IMR-90 (cell line): ENCODE measurements at regions not wholly inside any gene's neighbourhood (a gene's known extent, or its start where the extent isn't known, plus 50 kb on each side); places are given as distances from the start of the nearest gene placed in this dataset.

Experiments
- ATAC-seq: fragments of 200-7000 bp; cut with Tn5 transposase; 2 replicates; pipeline ENCODE4 v1.9.1; 2020; ENCODE audit warnings: low read depth, mild to moderate bottlenecking, moderate library complexity
- BruUV-seq: library from RNA; stranded (reverse); fragments of 400-500 nt; replicated peaks from 2 replicates; lab custom pipeline; 2021; lab: Mats Ljungman, UMichigan
- CTCF ChIA-PET: fragments of 300-600 bp; formaldehyde crosslinking; extraction: SDS; loops from one replicate; lab custom pipeline; 2021; ENCODE audit warnings: antibody characterized with exemption; lab: Yijun Ruan, JAX
- POLR2A ChIA-PET: fragments of 300-600 bp; sonication (Branson Sonifier 250); formaldehyde crosslinking; loops from one replicate; lab custom pipeline; 2022; ENCODE audit warnings: antibody characterized with exemption; ENCODE audit not compliant: unreplicated experiment; lab: Charles Lee
- DNase-seq: peaks from one replicate; pipeline ENCODE4 v3.0.0; 2013
- H2AFZ ChIP-seq: replicated peaks from 2 replicates; pipeline ENCODE3; 2013; ENCODE audit warnings: low read length, mild to moderate bottlenecking; ENCODE audit not compliant: poor library complexity
- H2AK5ac ChIP-seq: 2 replicates; pipeline ENCODE4 v1.6.1; 2013; ENCODE audit warnings: low read depth, low read length, inconsistent platforms
- H2AK9ac ChIP-seq: replicated peaks from 2 replicates; pipeline ENCODE3; 2013; ENCODE audit warnings: mild to moderate bottlenecking, low read depth, low read length, moderate library complexity; ENCODE audit not compliant: poor library complexity
- H2BK120ac ChIP-seq: 2 replicates; pipeline ENCODE4 v1.6.1; 2013; ENCODE audit warnings: low read depth, low read length, inconsistent platforms
- H2BK15ac ChIP-seq: 3 replicates; pipeline ENCODE4 v1.6.1; 2013; ENCODE audit warnings: low read depth, low read length, inconsistent platforms
- H2BK20ac ChIP-seq: 2 replicates; pipeline ENCODE4 v1.6.1; 2013; ENCODE audit warnings: low read depth, mild to moderate bottlenecking, inconsistent platforms, low read length, moderate library complexity
- H2BK5ac ChIP-seq: 2 replicates; pipeline ENCODE4 v1.6.1; 2013; ENCODE audit warnings: mild to moderate bottlenecking, low read depth, low read length, inconsistent platforms; ENCODE audit not compliant: poor library complexity, severe bottlenecking
- H3K14ac ChIP-seq: replicated peaks from 2 replicates; pipeline ENCODE4 v1.6.1; 2013; ENCODE audit warnings: low read depth, low read length, inconsistent platforms
- H3K18ac ChIP-seq: 2 replicates; pipeline ENCODE4 v1.6.1; 2013; ENCODE audit warnings: low read depth, low read length, control low read depth
- H3K23ac ChIP-seq: 2 replicates; pipeline ENCODE4 v1.6.1; 2013; ENCODE audit warnings: low read depth, low read length, inconsistent platforms
- H3K27ac ChIP-seq: 2 replicates; pipeline ENCODE4 v1.5.1; 2013; ENCODE audit warnings: mild to moderate bottlenecking, control low read depth, low read length; ENCODE audit not compliant: insufficient read depth
- H3K27me3 ChIP-seq: 2 replicates; pipeline ENCODE4 v1.6.1; 2013; ENCODE audit warnings: low read length; ENCODE audit not compliant: control insufficient read depth, insufficient read depth
- H3K36me3 ChIP-seq: 2 replicates; pipeline ENCODE4 v1.6.1; 2013; ENCODE audit warnings: low read length, mixed read lengths; ENCODE audit not compliant: control insufficient read depth, insufficient read depth
- H3K4ac ChIP-seq: 2 replicates; pipeline ENCODE4 v1.6.1; 2013; ENCODE audit warnings: low read depth, low read length, inconsistent platforms
- H3K4me1 ChIP-seq: 2 replicates; pipeline ENCODE4 v1.6.1; 2013; ENCODE audit warnings: low read length, mixed read lengths; ENCODE audit not compliant: control insufficient read depth, insufficient read depth
- H3K4me2 ChIP-seq: 2 replicates; pipeline ENCODE4 v1.6.1; 2013; ENCODE audit warnings: low read depth, mild to moderate bottlenecking, control low read depth, low read length, moderate library complexity
- H3K4me3 ChIP-seq: 2 replicates; pipeline ENCODE4 v1.5.1; 2013; ENCODE audit warnings: low read depth, mild to moderate bottlenecking, control low read depth, low read length, moderate library complexity; ENCODE audit not compliant: insufficient read depth
- H3K56ac ChIP-seq: 2 replicates; pipeline ENCODE4 v1.6.1; 2013; ENCODE audit warnings: low read length, inconsistent platforms; ENCODE audit not compliant: insufficient read depth; ENCODE audit errors: extremely low read depth
- H3K79me1 ChIP-seq, 2 experiments: 2 replicates each; pipeline ENCODE4 v1.6.1; 2013; ENCODE audit warnings: low read length in 2 of 2, inconsistent platforms in 1 of 2, low read depth in 1 of 2
- H3K9ac ChIP-seq: 2 replicates; pipeline ENCODE4 v1.6.1; 2013; ENCODE audit warnings: low read depth, low read length, control low read depth
- H3K9me1 ChIP-seq: 2 replicates; pipeline ENCODE4 v1.6.1; 2013; ENCODE audit warnings: low read length, inconsistent platforms; ENCODE audit not compliant: insufficient read depth
- H3K9me3 ChIP-seq: 2 replicates; pipeline ENCODE4 v1.6.1; 2013; ENCODE audit warnings: low read length; ENCODE audit not compliant: control insufficient read depth, insufficient read depth
- H4K20me1 ChIP-seq: 2 replicates; pipeline ENCODE4 v1.6.1; 2013; ENCODE audit warnings: low read length, inconsistent platforms; ENCODE audit not compliant: insufficient read depth
- H4K5ac ChIP-seq: 2 replicates; pipeline ENCODE4 v1.6.1; 2013; ENCODE audit warnings: mild to moderate bottlenecking, low read depth, low read length, control low read depth
- H4K8ac ChIP-seq, 2 experiments: 2 replicates each; pipeline ENCODE4 v1.6.1; 2013; ENCODE audit warnings: low read depth in 2 of 2, low read length in 2 of 2, control low read depth in 1 of 2, inconsistent platforms in 1 of 2
- H4K91ac ChIP-seq: 2 replicates; pipeline ENCODE4 v1.6.1; 2013; ENCODE audit warnings: low read depth, low read length, inconsistent platforms; ENCODE audit not compliant: insufficient read depth
- FOS ChIP-seq: fragments of 150-350 bp; IDR thresholded peaks from 2 replicates; pipeline ENCODE4 v1.6.1; 2016; ENCODE audit warnings: low read depth, low read length
- MAFK ChIP-seq: IDR thresholded peaks from 2 replicates; pipeline ENCODE4 v1.6.1; 2012; ENCODE audit warnings: low read depth, low read length, improper control_type of control experiment
- NFE2L2 ChIP-seq: fragments of 150-350 bp; IDR thresholded peaks from 2 replicates; pipeline ENCODE4 v1.6.1; 2016; ENCODE audit warnings: low read depth, mild to moderate bottlenecking, low read length
- RAD21 ChIP-seq: IDR thresholded peaks from 2 replicates; pipeline ENCODE4 v1.6.1; 2012; ENCODE audit warnings: low read length, improper control_type of control experiment
- RCOR1 ChIP-seq: IDR thresholded peaks from 2 replicates; pipeline ENCODE4 v1.6.1; 2012; ENCODE audit warnings: mild to moderate bottlenecking, low read length, improper control_type of control experiment; ENCODE audit not compliant: insufficient replicate concordance
- WGBS, 2 experiments: methylation state at CpG; one replicate each; pipeline versions ENCODE4 v1.1.5 to v1.1.7; 2013; ENCODE audit warnings: missing lambda C conversion rate in 2 of 2; ENCODE audit not compliant: insufficient read length in 1 of 2; ENCODE audit errors: extremely low coverage in 2 of 2; 5-methylcytosine and 5-hydroxymethylcytosine counted together
- dilution Hi-C: fragments of 300-500 bp; cut with HindIII; formaldehyde crosslinking; loops from one replicate; pipeline ENCODE4 v1.14.3; 2018; ENCODE audit warnings: low sequenced_read_pairs; ENCODE audit not compliant: unreplicated experiment
- in situ Hi-C: fragments of 300-500 bp; cut with MboI; formaldehyde crosslinking; loops from 3 replicates; pipeline ENCODE4 v1.14.3; 2019; ENCODE audit warnings: low sequenced_read_pairs, inconsistent platforms, mixed read lengths
- intact Hi-C: fragments of 100-400 bp; cut with micrococcal nuclease; formaldehyde crosslinking; loops from 2 replicates; pipeline ENCODE4 v1.10.0; 2022

DNA sequence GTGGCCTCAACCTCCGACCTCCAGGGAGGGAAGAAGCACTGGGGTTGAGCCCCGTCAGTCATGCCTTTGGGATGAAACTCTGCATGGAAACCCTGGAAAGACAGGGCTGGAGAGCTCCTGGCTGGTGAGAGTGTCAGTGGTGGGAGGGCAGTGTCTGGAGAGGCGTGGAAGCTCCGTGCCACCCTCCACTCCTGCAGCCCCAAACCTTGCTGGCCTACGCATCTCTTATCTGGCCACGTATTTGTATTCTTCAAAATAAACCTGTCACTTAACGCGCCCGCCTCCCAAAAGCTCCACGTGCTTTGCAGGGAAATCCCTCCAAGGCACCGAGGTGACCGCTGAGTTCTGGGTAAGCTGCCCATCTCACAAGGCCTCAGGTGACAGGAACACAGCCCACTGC is 84.3 kb downstream of the TEX29 start:
- Histone ChIP-seq H2BK5ac (no peak overlapping the region), H2BK120ac (no peak overlapping the region), H3K4me3 (no peak overlapping the region), H3K14ac (no peak overlapping the region), H3K4ac (no peak overlapping the region), H3K27ac (no peak overlapping the region), H4K20me1 (no peaks in the 10 kb centered on the region), H2BK20ac (no peak overlapping the region), H3K36me3 (no peaks in the 10 kb centered on the region), H3K18ac (no peak overlapping the region), H3K56ac (no peak overlapping the region), H2BK15ac (no peak overlapping the region), H3K27me3 (peaks cover 3% of the 10 kb centered on the region), H4K91ac (no peak overlapping the region), H2AK9ac (no peak overlapping the region), H3K23ac (no peak overlapping the region), H2AFZ (no peak overlapping the region), H3K4me1 (no peaks in the 10 kb centered on the region), H3K4me2 (no peak overlapping the region), H2AK5ac (no peak overlapping the region), H4K8ac (no peak overlapping the region), H3K9me1 (no peaks in the 10 kb centered on the region), H3K79me1 (no peaks in the 10 kb centered on the region), H3K9ac (no peak overlapping the region), H4K5ac (no peak overlapping the region), H3K9me3 (0 out of 2 replicates have a peak, but pooled peaks cover 2% of the 10 kb centered on the region)
- 80% methylated on average over 1 of the region's 12 CpGs; no CpG with 5 or more reads in 1 of the 2 experiments for WGBS, 2 experiments
- CTCF ChIA-PET, result no interaction called here
- dilution Hi-C loops, result no loop called here
- intact Hi-C loops, result no loop called here
- POLR2A ChIA-PET, result no interaction called here
- no TSS peak for BruUV-seq
- in situ Hi-C loops, result no loop called here
- DNase-seq (no peak), ATAC-seq (no peak)
- TF ChIP-seq NFE2L2, result no peak
- no peak for TF ChIP-seq RAD21
- TF ChIP-seq MAFK, result no peak
- no peak for TF ChIP-seq RCOR1
- no peak for TF ChIP-seq FOS
